NCI-H128 (cell line): ENCODE measurements at regions not wholly inside any gene's neighbourhood (a gene's known extent, or its start where the extent isn't known, plus 50 kb on each side); places are given as distances from the start of the nearest gene placed in this dataset.
"Not testable (repeated sequence)": the region's sequence is repeated elsewhere in the genome, so short reads cannot be mapped to it uniquely, and the experiment has no call there.

Experiments used
- DNase-seq: peaks from one replicate; lab custom pipeline; 2025; ENCODE audit not compliant: unreplicated experiment; lab: John Stamatoyannopoulos, UW

- DNase-seq = not testable (repeated sequence)
Observed at GRCh38 chr3:105296182-105296822, 70.4 kb upstream of the ALCAM start.

- no peak for DNase-seq
Observed at GRCh38 chr3:105304487-105304886, 62.2 kb upstream of the ALCAM start.

- DNase-seq = no peak
Observed at GRCh38 chr3:105315144-105315543, 51.6 kb upstream of the ALCAM start.

GRCh38 chr3:105315815-105316214 lies 50.9 kb upstream of the ALCAM start:
- no peak for DNase-seq

GRCh38 chr3:105316331-105316730 lies 50.4 kb upstream of the ALCAM start:
- DNase-seq = no peak
